ENCODE measurements at regions not wholly inside any gene's neighbourhood (a gene's known extent, or its start where the extent isn't known, plus 50 kb on each side); places are given as distances from the start of the nearest gene placed in this dataset.

DNA sequence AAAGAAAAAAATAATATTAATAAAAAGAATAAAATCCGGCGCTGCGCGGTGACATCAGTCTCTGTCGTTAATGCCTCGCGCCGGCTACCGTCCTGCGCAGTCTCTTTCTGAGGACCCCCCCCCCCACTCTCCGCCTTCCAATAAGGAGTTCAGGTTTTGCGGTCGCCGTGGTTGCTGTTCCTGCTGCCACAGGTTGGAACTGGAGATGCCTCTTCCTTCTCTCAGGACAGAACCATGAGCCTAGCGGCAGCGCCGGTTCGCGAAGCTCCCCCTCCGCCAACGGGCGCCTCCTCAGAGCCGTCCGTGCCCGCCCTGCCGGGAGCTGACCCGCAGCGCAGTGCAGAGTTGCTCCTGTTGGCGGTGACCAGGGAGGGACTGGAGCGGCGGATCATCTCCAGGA, 2093.4 kb downstream of the TP53TG3F start:
- Histone ChIP-seq H3K4me1 (ENCODE audit: insufficient read depth, low read length) (no peaks in the 10 kb centered on the region), H3K36me3 (ENCODE audit: insufficient read depth, low read length) (no peaks in the 10 kb centered on the region), H4K20me1 (ENCODE audit: insufficient read depth, low read length) (no peaks in the 10 kb centered on the region), H3K4me3 (ENCODE audit: insufficient read depth, low read length) (no peak overlapping the region), H3K4me2 (ENCODE audit: insufficient read depth, low read length) (no peak overlapping the region), H3K27me3 (ENCODE audit: insufficient read depth, low read length) (no peaks in the 10 kb centered on the region), H3K27ac (ENCODE audit: low read depth, low read length) (no peak overlapping the region), H2AFZ (ENCODE audit: low read length) (no peak overlapping the region), H3K79me2 (ENCODE audit: insufficient read depth, low read length) (no peaks in the 10 kb centered on the region), H3K9me3 (ENCODE audit: low read depth, low read length) (no peaks in the 10 kb centered on the region)
- TF ChIP-seq, protein P1, sequence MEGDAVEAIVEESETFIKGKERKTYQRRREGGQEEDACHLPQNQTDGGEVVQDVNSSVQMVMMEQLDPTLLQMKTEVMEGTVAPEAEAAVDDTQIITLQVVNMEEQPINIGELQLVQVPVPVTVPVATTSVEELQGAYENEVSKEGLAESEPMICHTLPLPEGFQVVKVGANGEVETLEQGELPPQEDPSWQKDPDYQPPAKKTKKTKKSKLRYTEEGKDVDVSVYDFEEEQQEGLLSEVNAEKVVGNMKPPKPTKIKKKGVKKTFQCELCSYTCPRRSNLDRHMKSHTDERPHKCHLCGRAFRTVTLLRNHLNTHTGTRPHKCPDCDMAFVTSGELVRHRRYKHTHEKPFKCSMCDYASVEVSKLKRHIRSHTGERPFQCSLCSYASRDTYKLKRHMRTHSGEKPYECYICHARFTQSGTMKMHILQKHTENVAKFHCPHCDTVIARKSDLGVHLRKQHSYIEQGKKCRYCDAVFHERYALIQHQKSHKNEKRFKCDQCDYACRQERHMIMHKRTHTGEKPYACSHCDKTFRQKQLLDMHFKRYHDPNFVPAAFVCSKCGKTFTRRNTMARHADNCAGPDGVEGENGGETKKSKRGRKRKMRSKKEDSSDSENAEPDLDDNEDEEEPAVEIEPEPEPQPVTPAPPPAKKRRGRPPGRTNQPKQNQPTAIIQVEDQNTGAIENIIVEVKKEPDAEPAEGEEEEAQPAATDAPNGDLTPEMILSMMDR (IDR thresholded peaks at IDR 0.05; ENCODE audit: extremely low read depth, low read depth, low read length), result no peak
- no peak for DNase-seq (ENCODE audit: insufficient read length, low spot score, missing footprints)

DNA sequence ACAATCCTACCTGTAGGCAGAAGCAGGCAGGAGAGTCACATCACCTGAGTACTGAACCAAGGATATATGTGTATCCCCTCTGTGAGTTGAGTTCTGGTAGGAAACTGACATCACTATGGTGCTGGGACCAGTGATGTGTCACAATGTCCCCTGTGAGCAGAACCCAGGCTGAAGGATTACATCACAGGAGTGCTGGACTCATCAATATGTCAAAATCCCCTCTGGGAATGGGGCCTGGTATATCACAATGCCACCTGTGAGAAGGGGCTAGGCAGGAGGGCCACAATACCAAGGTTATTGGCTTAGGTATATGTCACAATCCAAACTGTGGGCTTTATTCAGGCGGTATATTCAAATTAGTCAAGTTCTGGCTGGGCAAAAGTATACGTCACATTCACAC, 2098.3 kb downstream of the TP53TG3F start:
- H4K20me1 ChIP-seq (ENCODE audit: insufficient read depth, low read length), result no peaks in the 10 kb centered on the region
- H3K27ac ChIP-seq (ENCODE audit: low read depth, low read length), result no peak overlapping the region
- no peak overlapping the region for H2AFZ ChIP-seq (ENCODE audit: low read length)
- H3K4me2 ChIP-seq (ENCODE audit: insufficient read depth, low read length), result no peak overlapping the region
- no peak for DNase-seq (ENCODE audit: insufficient read length, low spot score, missing footprints)
- H3K9me3 ChIP-seq (ENCODE audit: low read depth, low read length), result no peaks in the 10 kb centered on the region
- H3K4me3 ChIP-seq (ENCODE audit: insufficient read depth, low read length), result no peak overlapping the region
- H3K79me2 ChIP-seq (ENCODE audit: insufficient read depth, low read length), result no peaks in the 10 kb centered on the region
- H3K27me3 ChIP-seq (ENCODE audit: insufficient read depth, low read length), result no peaks in the 10 kb centered on the region
- no peaks in the 10 kb centered on the region for H3K4me1 ChIP-seq (ENCODE audit: insufficient read depth, low read length)
- no peaks in the 10 kb centered on the region for H3K36me3 ChIP-seq (ENCODE audit: insufficient read depth, low read length)
- TF ChIP-seq, protein P1 (IDR thresholded peaks at IDR 0.05; ENCODE audit: extremely low read depth, low read depth, low read length), result no peak

DNA sequence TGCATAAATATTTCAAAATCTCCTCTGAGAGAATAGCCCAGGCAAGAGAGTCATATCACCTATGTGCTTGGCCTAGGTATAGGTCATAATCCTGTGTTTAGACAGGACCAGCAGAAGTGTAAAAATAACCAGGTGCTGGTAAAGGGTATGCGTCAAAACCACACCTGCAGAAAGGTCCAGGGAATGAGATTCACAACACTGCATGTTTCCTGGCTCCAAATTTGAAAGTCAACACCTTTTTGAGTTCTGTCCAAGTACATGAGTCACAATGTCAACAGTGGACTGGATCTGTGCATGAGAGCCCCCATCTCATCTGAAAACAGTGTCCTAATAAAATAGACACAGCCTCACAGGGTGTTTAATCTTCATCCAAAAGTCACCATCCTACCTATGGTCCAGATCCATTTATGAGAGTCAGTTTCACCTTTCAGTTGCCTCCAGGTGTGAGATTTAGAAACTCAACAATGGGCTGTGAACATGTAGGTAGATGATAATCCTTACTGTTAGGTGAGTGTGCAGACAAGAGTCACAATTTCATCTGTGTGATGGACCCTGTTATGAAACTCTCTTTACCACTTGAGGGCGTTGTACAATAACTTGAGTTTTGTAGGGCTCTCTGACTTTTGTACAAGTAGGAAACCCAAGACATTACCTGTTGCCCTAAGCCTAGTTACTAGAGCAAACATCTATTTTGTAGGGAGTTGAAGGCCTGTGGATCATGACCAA, 2100.7 kb downstream of the TP53TG3F start:
- TF ChIP-seq, protein P1 (IDR thresholded peaks at IDR 0.05; ENCODE audit: extremely low read depth, low read depth, low read length), result no peak
- no peak overlapping the region for H3K4me3 ChIP-seq (ENCODE audit: insufficient read depth, low read length)
- no peaks in the 10 kb centered on the region for H4K20me1 ChIP-seq (ENCODE audit: insufficient read depth, low read length)
- no peaks in the 10 kb centered on the region for H3K36me3 ChIP-seq (ENCODE audit: insufficient read depth, low read length)
- H3K4me1 ChIP-seq (ENCODE audit: insufficient read depth, low read length), result no peaks in the 10 kb centered on the region
- no peak for DNase-seq (ENCODE audit: insufficient read length, low spot score, missing footprints)
- H3K27me3 ChIP-seq (ENCODE audit: insufficient read depth, low read length), result no peaks in the 10 kb centered on the region
- no peak overlapping the region for H3K27ac ChIP-seq (ENCODE audit: low read depth, low read length)
- H3K4me2 ChIP-seq (ENCODE audit: insufficient read depth, low read length), result no peak overlapping the region
- H3K79me2 ChIP-seq (ENCODE audit: insufficient read depth, low read length), result no peaks in the 10 kb centered on the region
- H3K9me3 ChIP-seq (ENCODE audit: low read depth, low read length), result no peaks in the 10 kb centered on the region
- no peak overlapping the region for H2AFZ ChIP-seq (ENCODE audit: low read length)

DNA sequence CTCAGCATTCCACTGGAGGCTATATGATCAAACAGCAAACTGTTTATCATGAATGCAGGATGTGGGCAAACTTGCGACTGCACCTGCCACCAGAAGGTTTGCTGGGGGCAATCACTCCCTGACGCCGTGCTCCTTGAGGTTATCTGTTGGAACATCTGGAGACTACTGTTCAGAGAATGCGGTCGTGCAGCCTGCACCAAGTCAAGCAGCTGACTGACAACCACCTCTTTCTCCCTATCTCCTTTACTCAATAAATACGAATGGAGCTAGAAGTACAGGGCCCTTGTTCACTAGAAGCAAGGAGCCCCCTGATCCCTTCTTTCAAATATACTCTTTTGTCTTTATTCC, 2101.2 kb downstream of the TP53TG3F start:
- no peaks in the 10 kb centered on the region for H3K36me3 ChIP-seq (ENCODE audit: insufficient read depth, low read length)
- no peak for DNase-seq (ENCODE audit: insufficient read length, low spot score, missing footprints)
- peaks cover 4% of the 10 kb centered on the region for H3K9me3 ChIP-seq (ENCODE audit: low read depth, low read length)
- H3K27me3 ChIP-seq (ENCODE audit: insufficient read depth, low read length), result no peaks in the 10 kb centered on the region
- H3K4me1 ChIP-seq (ENCODE audit: insufficient read depth, low read length), result no peaks in the 10 kb centered on the region
- H4K20me1 ChIP-seq (ENCODE audit: insufficient read depth, low read length), result no peaks in the 10 kb centered on the region
- H3K79me2 ChIP-seq (ENCODE audit: insufficient read depth, low read length), result no peaks in the 10 kb centered on the region
- H3K27ac ChIP-seq (ENCODE audit: low read depth, low read length), result no peak overlapping the region
- H2AFZ ChIP-seq (ENCODE audit: low read length), result no peak overlapping the region
- TF ChIP-seq, protein P1 (IDR thresholded peaks at IDR 0.05; ENCODE audit: extremely low read depth, low read depth, low read length), result no peak
- no peak overlapping the region for H3K4me3 ChIP-seq (ENCODE audit: insufficient read depth, low read length)
- H3K4me2 ChIP-seq (ENCODE audit: insufficient read depth, low read length), result no peak overlapping the region

Measured in osteoblast (primary cell).